Liver (tissue), 8 donors: ENCODE measurements at regions not wholly inside any gene's neighbourhood (a gene's known extent, or its start where the extent isn't known, plus 50 kb on each side); places are given as distances from the start of the nearest gene placed in this dataset.

Source experiments
- DNase-seq: peaks from one replicate; pipeline ENCODE4 v3.0.0-alpha.2; 2017; ENCODE audit warnings: low spot score
- H3K27ac ChIP-seq, 2 donors: one replicate each; pipeline ENCODE4 v1.7.0; 2013; ENCODE audit warnings: inconsistent platforms in 2 of 2, low read length in 2 of 2, control low read depth in 1 of 2, low read depth in 1 of 2, mild to moderate bottlenecking in 1 of 2
- H3K27me3 ChIP-seq, 4 donors: one replicate each; pipeline versions ENCODE4 v1.6.1 to v1.7.0; 2013; ENCODE audit warnings: low read length in 3 of 4, inconsistent platforms in 1 of 4, mild to moderate bottlenecking in 1 of 4, moderate library complexity in 1 of 4; ENCODE audit not compliant: control insufficient read depth in 4 of 4, insufficient read depth in 4 of 4
- H3K36me3 ChIP-seq, 4 donors: one replicate each; pipeline versions ENCODE4 v1.6.1 to v1.7.0; 2013; ENCODE audit warnings: low read length in 3 of 4, mild to moderate bottlenecking in 3 of 4, low read depth in 1 of 4, moderate library complexity in 1 of 4; ENCODE audit not compliant: control insufficient read depth in 4 of 4, insufficient read depth in 3 of 4
- H3K4me1 ChIP-seq, 4 donors: one replicate each; pipeline versions ENCODE4 v1.6.1 to v1.7.0; 2013; ENCODE audit warnings: low read length in 3 of 4, mild to moderate bottlenecking in 3 of 4, moderate library complexity in 1 of 4; ENCODE audit not compliant: control insufficient read depth in 4 of 4, insufficient read depth in 4 of 4
- H3K4me3 ChIP-seq, 3 donors: one replicate each; pipeline versions ENCODE4 v1.6.1 to v1.7.0; 2013; ENCODE audit warnings: low read length in 3 of 3, control low read depth in 1 of 3, low read depth in 1 of 3, mild to moderate bottlenecking in 1 of 3
- H3K9ac ChIP-seq, 2 donors: one replicate each; pipeline ENCODE4 v1.7.0; 2013; ENCODE audit warnings: low read length in 2 of 2, mild to moderate bottlenecking in 2 of 2, moderate library complexity in 2 of 2, control low read depth in 1 of 2, low read depth in 1 of 2
- H3K9me3 ChIP-seq, 4 donors: one replicate each; pipeline versions ENCODE4 v1.6.1 to v1.7.0; 2013; ENCODE audit warnings: low read length in 3 of 4; ENCODE audit not compliant: control insufficient read depth in 4 of 4
- EGR1 ChIP-seq, 2 donors: IDR thresholded peaks; 2 replicates each; pipeline ENCODE4 v1.6.1; 2016 to 2018; ENCODE audit warnings: antibody characterized with exemption in 2 of 2, low read depth in 2 of 2
- FOXA1 ChIP-seq: IDR thresholded peaks from 2 replicates; pipeline ENCODE4 v1.6.1; 2016; ENCODE audit warnings: antibody characterized with exemption
- FOXA2 ChIP-seq: IDR thresholded peaks from 2 replicates; pipeline ENCODE4 v1.6.1; 2016; ENCODE audit warnings: antibody characterized with exemption
- GABPA ChIP-seq, 2 donors: IDR thresholded peaks in 1 of 2; conservative IDR thresholded peaks in 1 of 2; 2 replicates each; pipeline ENCODE4 v1.6.1; 2016; ENCODE audit warnings: antibody characterized with exemption in 2 of 2, mild to moderate bottlenecking in 1 of 2, moderate library complexity in 1 of 2
- HNF4A ChIP-seq, 2 donors: conservative IDR thresholded peaks; 2 replicates each; pipeline ENCODE4 v1.6.1; 2016; ENCODE audit warnings: antibody characterized with exemption in 2 of 2, mild to moderate bottlenecking in 2 of 2
- HNF4G ChIP-seq: IDR thresholded peaks from 2 replicates; pipeline ENCODE4 v1.6.1; 2016; ENCODE audit warnings: antibody characterized with exemption
- JUND ChIP-seq, 2 donors: IDR thresholded peaks; 2 replicates each; pipeline ENCODE4 v1.6.1; 2016; ENCODE audit warnings: antibody characterized with exemption in 2 of 2
- RAD21 ChIP-seq, 2 donors: IDR thresholded peaks; 2 replicates each; pipeline ENCODE4 v1.6.1; 2016; ENCODE audit warnings: antibody characterized with exemption in 2 of 2, mild to moderate bottlenecking in 2 of 2
- SP1 ChIP-seq: IDR thresholded peaks from 2 replicates; pipeline ENCODE4 v1.6.1; 2018; ENCODE audit warnings: antibody characterized with exemption, mild to moderate bottlenecking
- YY1 ChIP-seq: IDR thresholded peaks from 2 replicates; pipeline ENCODE4 v1.6.1; 2016; ENCODE audit warnings: antibody characterized with exemption, mild to moderate bottlenecking
- WGBS: extraction: QIAGEN DNeasy Blood & Tissue Kit; methylation state at CpG from one replicate; pipeline ENCODE4 v1.1.7; 2013; 5-methylcytosine and 5-hydroxymethylcytosine counted together
- TF ChIP-seq, protein P1 (sequence below): IDR thresholded peaks from 2 replicates; pipeline ENCODE4 v1.6.1; 2016; ENCODE audit warnings: antibody characterized with exemption, mild to moderate bottlenecking
- TF ChIP-seq, protein P2 (sequence below): IDR thresholded peaks from 2 replicates; pipeline ENCODE4 v1.6.1; 2016; ENCODE audit warnings: antibody characterized with exemption
- TF ChIP-seq, protein P3 (sequence below): IDR thresholded peaks from 2 replicates; pipeline ENCODE4 v1.6.1; 2016; ENCODE audit warnings: antibody characterized with exemption
- TF ChIP-seq, protein P4 (sequence below): fragments of 150-350 bp; IDR thresholded peaks from 2 replicates; pipeline ENCODE4 v1.5.1; 2017; ENCODE audit warnings: improper control_type of control experiment, low read depth, low read length; ENCODE audit not compliant: missing input control
- TF ChIP-seq, protein P5 (sequence below): IDR thresholded peaks from 2 replicates; pipeline ENCODE4 v1.6.1; 2016; ENCODE audit warnings: antibody characterized with exemption
- donor health status: healthy.
- donor health status: healthy.
- donor health status: healthy.
- donor health status: healthy.
- donor health status: healthy.

DNA sequence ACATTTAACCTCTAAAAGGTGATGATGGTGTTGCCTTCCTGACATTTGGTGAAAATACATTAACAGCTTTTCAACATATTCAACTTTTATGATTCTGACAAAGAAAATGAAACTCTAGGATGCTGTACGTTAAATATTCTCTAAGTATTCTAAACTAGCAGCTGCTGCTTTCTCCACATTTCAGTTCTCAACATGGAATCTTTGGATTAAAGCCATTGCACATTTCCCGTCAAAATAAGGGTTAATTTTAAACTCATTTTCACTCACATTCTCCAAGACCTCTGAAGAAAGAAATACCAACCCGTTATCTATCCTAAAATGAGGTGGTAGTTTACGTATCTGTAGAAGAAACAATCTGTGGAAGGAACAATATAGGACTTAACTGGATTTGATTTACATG is 655.7 kb upstream of the ARPP21 start:
- no peak for DNase-seq
- H3K27ac ChIP-seq: no peak overlapping the region
- 66% methylated on average over 4 of the region's 4 CpGs for WGBS
- no peaks in the 10 kb centered on the region for H3K9me3 ChIP-seq
- TF ChIP-seq RAD21 (IDR thresholded peaks at IDR 0.05) (no peak), SP1 (no peak), HNF4G (no peak), FOXA1 (no peak), JUND (IDR thresholded peaks at IDR 0.05) (no peak), YY1 (no peak), EGR1 (IDR thresholded peaks at IDR 0.05; ENCODE audit: low read depth in 2 of 2) (no peak), FOXA2 (no peak), GABPA (IDR thresholded peaks at IDR 0.05 in 1 of 2, conservative IDR thresholded peaks at IDR 0.05 in 1 of 2) (no peak), HNF4A (conservative IDR thresholded peaks at IDR 0.05) (no peak)
- TF ChIP-seq, protein P1, sequence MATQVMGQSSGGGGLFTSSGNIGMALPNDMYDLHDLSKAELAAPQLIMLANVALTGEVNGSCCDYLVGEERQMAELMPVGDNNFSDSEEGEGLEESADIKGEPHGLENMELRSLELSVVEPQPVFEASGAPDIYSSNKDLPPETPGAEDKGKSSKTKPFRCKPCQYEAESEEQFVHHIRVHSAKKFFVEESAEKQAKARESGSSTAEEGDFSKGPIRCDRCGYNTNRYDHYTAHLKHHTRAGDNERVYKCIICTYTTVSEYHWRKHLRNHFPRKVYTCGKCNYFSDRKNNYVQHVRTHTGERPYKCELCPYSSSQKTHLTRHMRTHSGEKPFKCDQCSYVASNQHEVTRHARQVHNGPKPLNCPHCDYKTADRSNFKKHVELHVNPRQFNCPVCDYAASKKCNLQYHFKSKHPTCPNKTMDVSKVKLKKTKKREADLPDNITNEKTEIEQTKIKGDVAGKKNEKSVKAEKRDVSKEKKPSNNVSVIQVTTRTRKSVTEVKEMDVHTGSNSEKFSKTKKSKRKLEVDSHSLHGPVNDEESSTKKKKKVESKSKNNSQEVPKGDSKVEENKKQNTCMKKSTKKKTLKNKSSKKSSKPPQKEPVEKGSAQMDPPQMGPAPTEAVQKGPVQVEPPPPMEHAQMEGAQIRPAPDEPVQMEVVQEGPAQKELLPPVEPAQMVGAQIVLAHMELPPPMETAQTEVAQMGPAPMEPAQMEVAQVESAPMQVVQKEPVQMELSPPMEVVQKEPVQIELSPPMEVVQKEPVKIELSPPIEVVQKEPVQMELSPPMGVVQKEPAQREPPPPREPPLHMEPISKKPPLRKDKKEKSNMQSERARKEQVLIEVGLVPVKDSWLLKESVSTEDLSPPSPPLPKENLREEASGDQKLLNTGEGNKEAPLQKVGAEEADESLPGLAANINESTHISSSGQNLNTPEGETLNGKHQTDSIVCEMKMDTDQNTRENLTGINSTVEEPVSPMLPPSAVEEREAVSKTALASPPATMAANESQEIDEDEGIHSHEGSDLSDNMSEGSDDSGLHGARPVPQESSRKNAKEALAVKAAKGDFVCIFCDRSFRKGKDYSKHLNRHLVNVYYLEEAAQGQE: no peak
- TF ChIP-seq, protein P2, sequence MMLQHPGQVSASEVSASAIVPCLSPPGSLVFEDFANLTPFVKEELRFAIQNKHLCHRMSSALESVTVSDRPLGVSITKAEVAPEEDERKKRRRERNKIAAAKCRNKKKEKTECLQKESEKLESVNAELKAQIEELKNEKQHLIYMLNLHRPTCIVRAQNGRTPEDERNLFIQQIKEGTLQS: no peak
- TF ChIP-seq, protein P3, sequence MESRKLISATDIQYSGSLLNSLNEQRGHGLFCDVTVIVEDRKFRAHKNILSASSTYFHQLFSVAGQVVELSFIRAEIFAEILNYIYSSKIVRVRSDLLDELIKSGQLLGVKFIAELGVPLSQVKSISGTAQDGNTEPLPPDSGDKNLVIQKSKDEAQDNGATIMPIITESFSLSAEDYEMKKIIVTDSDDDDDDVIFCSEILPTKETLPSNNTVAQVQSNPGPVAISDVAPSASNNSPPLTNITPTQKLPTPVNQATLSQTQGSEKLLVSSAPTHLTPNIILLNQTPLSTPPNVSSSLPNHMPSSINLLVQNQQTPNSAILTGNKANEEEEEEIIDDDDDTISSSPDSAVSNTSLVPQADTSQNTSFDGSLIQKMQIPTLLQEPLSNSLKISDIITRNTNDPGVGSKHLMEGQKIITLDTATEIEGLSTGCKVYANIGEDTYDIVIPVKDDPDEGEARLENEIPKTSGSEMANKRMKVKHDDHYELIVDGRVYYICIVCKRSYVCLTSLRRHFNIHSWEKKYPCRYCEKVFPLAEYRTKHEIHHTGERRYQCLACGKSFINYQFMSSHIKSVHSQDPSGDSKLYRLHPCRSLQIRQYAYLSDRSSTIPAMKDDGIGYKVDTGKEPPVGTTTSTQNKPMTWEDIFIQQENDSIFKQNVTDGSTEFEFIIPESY: no peak
- TF ChIP-seq, protein P4, sequence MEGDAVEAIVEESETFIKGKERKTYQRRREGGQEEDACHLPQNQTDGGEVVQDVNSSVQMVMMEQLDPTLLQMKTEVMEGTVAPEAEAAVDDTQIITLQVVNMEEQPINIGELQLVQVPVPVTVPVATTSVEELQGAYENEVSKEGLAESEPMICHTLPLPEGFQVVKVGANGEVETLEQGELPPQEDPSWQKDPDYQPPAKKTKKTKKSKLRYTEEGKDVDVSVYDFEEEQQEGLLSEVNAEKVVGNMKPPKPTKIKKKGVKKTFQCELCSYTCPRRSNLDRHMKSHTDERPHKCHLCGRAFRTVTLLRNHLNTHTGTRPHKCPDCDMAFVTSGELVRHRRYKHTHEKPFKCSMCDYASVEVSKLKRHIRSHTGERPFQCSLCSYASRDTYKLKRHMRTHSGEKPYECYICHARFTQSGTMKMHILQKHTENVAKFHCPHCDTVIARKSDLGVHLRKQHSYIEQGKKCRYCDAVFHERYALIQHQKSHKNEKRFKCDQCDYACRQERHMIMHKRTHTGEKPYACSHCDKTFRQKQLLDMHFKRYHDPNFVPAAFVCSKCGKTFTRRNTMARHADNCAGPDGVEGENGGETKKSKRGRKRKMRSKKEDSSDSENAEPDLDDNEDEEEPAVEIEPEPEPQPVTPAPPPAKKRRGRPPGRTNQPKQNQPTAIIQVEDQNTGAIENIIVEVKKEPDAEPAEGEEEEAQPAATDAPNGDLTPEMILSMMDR: no peak
- H3K4me3 ChIP-seq: no peak overlapping the region
- H3K9ac ChIP-seq: no peak overlapping the region
- no peaks in the 10 kb centered on the region for H3K36me3 ChIP-seq
- H3K4me1 ChIP-seq: peaks cover 0 to 3% (median 0%) of the 10 kb centered on the region in 4 donors
- no peaks in the 10 kb centered on the region for H3K27me3 ChIP-seq

DNA sequence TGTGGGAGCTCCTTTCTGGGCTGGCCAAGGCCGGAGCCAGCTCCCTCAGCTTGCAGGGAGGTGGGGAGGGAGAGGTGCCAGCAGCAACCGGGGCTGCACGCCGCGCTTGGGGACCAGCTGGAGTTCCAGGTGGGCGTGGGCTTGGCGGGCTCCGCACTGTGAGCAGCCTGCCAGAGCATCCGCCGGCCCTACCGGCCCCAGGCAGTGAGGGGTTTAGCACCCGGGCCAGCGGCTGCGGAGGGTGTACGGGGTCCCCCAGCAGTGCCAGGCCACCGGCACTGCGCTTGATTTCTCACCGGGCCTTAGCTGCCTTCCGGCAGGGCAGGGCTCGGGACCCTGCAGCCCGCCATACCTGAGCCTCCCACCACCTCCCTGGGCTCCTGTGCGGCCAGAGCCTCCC is 651.0 kb upstream of the ARPP21 start:
- Histone ChIP-seq H3K27ac (no peak overlapping the region), H3K36me3 (no peaks in the 10 kb centered on the region), H3K27me3 (no peaks in the 10 kb centered on the region), H3K9me3 (no peaks in the 10 kb centered on the region), H3K4me1 (peaks cover 0 to 3% (median 0%) of the 10 kb centered on the region in 4 donors), H3K4me3 (no peak overlapping the region), H3K9ac (no peak overlapping the region)
- no peak for DNase-seq
- 93% methylated on average over 22 of the region's 22 CpGs for WGBS
- TF ChIP-seq YY1 (no peak), JUND (IDR thresholded peaks at IDR 0.05) (no peak), FOXA2 (no peak), EGR1 (IDR thresholded peaks at IDR 0.05; ENCODE audit: low read depth in 2 of 2) (no peak), HNF4A (conservative IDR thresholded peaks at IDR 0.05) (no peak), RAD21 (IDR thresholded peaks at IDR 0.05) (no peak)
- TF ChIP-seq, protein P1: no peak
- TF ChIP-seq, protein P4: no peak
- TF ChIP-seq, protein P3: no peak
- TF ChIP-seq, protein P5, sequence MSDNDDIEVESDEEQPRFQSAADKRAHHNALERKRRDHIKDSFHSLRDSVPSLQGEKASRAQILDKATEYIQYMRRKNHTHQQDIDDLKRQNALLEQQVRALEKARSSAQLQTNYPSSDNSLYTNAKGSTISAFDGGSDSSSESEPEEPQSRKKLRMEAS: no peak
